G401 (cell line): ENCODE measurements at regions not wholly inside any gene's neighbourhood (a gene's known extent, or its start where the extent isn't known, plus 50 kb on each side); places are given as distances from the start of the nearest gene placed in this dataset.

ENCODE experiments used
- DNase-seq: peaks from one replicate; pipeline ENCODE4 v3.0.0-alpha.2; 2015; ENCODE audit warnings: low spot score
- in situ Hi-C: cut with HindIII; loops from 2 replicates; pipeline ENCODE4 v1.10.0; 2016; ENCODE audit warnings: low sequenced_read_pairs, mixed read lengths

DNA sequence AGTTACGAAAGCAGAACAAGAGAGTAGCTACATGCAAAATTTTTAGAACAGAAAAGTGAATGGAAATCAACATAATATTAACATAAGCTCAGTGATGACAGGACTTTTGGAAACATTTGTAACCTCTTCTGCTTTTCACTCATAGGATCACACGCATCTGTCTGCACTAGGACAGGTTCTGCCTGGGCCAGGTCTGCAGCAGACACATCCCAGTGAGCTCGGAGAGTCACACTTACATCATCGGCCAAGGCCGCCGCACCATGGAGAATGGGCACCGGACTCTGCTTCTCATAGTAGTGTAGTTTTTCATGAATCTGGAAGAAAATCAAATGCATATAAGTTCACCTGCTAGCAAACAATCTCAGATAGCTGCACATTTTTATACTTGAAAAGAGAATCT lies 150.9 kb upstream of the ODAD2 start:
- in situ Hi-C loops, result no loop called here

GRCh38 chr10:28147706-28148105 lies 148.8 kb upstream of the ODAD2 start:
- DNase-seq, result no peak
- in situ Hi-C loops, result no loop called here

More for the DNA sequence above, 150.9 kb upstream of the ODAD2 start:
- DNase-seq, result peak; percentile 51

DNA sequence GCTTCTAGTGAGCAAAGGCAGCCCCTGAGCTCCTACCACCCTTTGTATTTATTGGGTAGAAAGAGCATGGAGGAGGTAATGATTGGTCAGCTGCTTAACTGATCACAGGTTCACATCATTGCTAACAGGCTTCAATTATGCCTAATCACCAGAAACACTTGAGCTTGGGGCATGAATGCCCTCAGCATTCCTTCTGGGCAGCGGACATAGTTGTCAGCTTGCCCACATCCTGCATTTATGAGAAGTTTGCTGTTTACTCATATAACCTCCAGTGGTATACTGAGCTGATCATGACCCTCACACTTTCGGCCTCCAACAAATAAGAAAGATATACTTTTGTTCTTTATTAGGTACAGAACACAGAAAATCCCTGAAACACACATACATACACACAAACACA lies 140.3 kb upstream of the ODAD2 start:
- in situ Hi-C loops, result no loop called here
- DNase-seq, result no peak

DNA sequence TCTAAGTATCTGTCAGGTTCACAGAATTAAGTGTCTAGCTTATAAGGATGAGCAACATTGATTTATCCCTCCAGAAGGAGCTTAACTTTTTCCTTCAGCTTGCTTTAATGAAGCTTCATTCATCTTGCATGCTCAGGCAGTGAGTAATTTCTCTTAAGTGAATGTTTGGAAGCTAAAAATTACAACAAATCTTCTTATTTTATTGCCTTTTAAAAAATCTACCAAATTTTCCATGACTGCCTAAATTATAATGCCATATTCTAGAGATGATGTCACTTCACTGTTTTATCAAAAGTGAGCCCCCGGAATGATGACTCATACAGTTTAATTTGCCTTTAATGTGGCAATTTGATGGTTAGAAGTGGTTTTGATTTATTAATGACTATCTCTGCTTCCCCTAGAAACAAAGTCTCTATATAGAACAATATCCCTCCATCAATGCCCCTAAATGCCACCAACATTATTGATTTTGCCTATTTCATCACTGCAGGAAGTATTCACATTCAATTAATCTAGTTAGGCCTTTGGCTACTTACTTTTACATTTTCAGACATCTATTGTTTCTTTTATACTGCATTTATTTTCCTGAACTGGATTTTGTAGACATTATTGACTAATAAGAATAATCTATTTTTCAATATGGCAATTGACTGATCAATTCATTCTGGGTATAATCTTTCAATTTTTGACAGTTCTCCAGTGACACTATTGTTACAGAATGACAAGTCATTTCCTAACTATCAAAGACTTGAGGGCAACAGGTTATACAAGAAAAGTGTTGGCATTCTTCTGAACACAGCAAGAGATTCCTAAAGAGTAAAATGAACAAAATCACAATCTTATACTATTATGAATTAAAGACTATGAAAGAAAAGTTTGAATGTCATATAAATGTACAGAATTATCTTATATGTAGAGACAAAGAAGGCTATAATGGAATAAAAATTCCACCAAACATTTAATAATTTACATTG lies 139.3 kb upstream of the ODAD2 start:
- in situ Hi-C loops, result no loop called here

DNA sequence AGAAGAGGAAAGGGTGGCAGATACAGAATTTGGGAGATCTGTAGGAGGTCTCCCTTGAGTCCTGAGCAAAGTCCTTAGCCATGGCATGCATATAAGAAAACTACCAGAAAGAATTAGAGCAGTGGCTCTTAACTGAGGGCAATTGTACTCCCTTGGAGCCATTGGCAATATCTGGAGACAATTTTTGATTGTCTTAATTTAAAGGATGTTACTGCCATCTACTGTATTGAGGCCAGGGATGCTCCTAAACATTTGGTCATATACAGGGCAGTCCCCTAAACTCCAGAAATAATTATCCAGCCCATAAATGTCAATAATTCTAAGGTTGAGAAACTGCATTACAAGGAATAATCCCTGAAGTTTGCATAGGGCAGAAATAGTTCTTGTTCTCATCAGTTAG lies 136.4 kb upstream of the ODAD2 start:
- in situ Hi-C loops, result no loop called here
- no peak for DNase-seq

More for the DNA sequence above, 139.3 kb upstream of the ODAD2 start:
- DNase-seq, result no peak

DNA sequence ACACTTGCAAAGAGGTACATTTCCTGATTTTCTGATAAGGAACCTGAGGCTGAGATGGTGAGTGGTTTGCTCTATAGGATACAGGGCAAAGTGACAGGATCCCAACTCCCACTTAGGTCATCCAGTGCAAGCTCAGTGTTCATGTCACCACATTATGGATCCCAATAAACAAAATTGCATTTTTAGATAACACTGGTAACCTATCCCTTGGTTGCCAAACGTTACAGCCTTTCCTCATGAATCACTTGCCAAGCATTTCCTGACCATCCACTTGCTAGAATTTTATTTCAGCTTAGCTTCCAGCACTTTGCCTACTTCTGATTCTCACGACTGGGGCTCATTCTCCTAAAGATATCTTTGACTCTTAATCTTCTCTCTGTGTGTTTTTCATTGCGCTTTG lies 131.4 kb upstream of the ODAD2 start:
- no peak for DNase-seq
- in situ Hi-C loops, result no loop called here

DNA sequence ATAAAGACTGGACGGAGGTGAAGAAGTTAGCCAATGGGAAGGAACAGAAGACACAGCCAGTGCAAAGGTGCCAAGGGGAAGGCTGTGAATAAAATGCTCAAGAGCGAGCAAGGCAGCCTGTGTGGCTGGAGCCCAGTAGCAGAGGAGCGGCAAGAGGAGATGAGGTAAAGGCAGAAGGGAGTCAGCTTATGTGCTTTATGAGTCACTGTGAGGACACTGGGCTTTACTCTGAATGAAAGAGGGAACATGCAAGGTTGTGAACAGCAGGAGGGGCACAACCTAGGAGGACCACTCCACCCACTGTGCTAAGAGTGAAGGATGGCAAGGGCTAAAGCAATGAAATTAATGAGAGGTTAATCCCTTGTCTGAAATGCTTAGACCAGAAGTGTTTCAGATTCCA lies 129.0 kb upstream of the ODAD2 start:
- DNase-seq, result no peak
- in situ Hi-C loops, result no loop called here

DNA sequence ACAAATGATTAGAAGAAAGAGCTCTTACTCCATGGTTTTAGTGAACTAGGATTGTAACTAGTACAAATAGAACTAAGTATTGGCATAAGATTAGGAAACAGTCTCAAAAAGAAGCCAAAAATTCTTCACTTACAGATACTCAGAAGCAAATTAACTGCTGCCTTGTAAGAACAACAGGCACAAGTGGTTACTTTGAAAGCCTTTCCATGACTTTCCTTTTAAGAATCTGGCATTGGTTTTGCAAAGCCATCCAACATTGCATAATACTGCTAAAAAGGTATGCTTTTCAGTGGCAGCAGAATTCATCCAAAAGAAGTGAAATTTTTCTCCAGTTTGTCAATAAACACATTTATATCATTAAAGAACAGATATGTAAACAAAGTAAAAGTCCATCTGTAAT lies 126.8 kb upstream of the ODAD2 start:
- in situ Hi-C loops, result no loop called here
- DNase-seq, result no peak

GRCh38 chr10:28120795-28121194 lies 121.9 kb upstream of the ODAD2 start:
- in situ Hi-C loops, result no loop called here
- no peak for DNase-seq

DNA sequence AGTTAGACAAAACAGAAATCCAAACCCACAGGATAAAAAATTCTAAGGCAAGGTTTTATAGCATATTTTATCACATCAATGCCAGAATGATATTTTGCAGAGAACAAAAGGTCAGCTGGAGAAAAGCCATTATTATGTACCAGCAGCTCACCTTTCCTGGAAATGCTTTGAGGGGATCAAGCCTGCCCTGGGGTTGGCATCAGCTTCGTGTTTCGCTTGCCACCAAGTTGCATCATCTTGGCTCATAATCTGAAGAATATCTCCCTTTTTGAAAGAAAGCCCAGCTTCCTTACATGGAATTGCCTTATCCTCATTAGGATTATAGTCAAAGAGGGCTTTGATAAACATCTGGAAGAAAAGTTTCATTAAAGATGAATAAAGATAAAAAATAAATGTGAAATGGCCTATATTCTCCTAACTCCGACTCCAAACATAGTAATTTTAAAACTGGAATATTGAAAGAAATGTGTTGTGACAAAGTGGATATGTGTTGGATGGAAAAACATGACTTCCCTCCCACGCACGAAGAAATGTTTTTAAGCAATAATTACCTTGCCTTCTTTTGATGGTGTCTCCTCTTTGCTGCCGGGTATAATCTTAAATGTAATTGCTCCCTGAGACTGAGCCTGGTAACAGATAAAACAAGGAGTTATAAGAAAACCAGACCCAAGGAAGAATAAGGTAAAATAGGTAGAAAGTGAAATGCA lies 121.3 kb upstream of the ODAD2 start:
- peak; percentile 76 for DNase-seq
- in situ Hi-C loops, result no loop called here

DNA sequence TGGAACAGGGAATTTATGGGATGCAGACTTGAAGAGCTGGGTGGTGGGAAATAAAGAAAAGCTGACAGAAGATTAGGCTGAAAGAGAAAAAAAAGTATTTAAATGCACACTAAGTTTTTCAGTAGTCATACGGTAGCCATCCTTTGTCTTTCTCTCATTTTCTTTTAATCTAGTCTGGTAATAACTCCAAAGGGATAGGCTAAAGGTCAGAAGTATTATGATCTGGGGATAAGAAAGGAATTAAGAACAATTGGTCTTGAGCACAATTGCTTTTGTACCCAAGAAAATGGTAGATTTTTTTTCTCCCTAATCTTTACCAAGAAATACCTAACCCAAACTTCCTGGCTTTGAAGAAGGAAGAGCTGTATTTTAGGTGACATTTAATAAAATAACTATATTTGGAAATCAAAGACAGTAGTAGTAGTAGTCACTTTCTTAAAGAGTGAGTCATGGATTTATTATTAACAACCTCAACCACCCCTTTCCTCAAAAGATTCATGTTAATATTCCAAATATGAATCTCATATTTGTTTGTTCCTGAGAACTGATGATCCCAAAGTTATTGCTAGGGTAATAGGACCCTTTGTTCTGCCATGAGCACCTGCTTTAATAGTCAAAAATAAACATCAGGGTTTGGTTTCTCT lies 120.2 kb upstream of the ODAD2 start:
- no peak for DNase-seq
- in situ Hi-C loops, result no loop called here

DNA sequence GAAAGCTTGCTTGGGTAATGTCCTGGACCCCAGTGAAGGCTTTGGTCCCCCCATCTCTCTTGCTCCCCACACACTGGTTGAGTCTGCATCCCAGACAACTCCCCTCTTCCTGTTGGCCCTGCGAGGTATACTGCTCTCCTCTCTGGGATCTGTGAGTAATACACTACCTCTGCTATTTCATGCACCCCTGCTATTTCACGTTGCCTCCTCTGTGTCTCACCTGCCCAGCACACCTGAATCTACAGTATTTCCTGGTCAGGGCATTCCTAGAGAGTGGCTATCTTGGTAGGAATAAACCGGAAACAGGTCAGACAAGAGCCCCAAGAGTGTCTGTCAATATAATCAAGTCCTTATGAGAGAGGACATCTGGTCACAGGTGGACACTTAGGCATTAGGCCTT lies 114.3 kb upstream of the ODAD2 start:
- DNase-seq, result no peak
- in situ Hi-C loops, result no loop called here

DNA sequence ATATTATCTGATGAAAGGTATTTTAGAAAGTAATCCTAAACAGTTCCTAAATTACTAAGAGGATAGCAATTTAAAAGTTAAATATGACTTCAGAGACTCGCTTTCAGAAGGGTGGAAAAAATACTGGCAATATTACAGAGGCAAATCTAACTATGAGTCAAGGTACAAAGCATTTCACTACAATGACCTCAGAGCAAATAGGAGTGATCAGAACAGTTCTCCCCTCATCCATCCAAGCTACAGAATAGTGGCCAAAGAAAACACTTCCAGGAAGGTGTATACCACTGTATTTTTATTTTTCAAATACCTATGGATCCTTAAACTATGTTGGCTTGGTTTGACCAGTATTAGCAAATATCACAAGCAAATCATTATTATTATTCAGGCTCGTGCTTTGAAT lies 112.8 kb upstream of the ODAD2 start:
- in situ Hi-C loops, result no loop called here

DNA sequence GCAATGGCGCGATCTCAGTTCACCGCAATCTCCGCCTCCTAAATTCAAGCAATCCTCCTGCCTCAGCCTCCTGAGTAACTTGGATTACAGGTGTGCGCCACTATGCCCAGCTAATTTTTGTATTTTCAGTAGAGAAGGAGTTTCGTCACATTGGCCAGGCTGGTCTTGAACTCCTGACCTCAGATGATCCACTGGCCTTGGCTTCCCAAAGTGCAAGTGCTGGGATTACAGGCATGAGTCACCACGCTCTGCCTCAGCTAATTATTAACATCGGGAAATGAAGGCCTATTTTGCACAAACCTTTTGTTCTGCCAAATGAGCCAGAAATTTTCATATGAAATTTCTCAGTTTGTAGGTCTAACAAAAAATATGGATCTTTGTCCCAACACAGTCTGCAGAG lies 106.7 kb upstream of the ODAD2 start:
- in situ Hi-C loops, result no loop called here
- DNase-seq, result no peak

More for the DNA sequence above, 112.8 kb upstream of the ODAD2 start:
- DNase-seq, result no peak

- no peak for DNase-seq
- in situ Hi-C loops, result no loop called here
Measured at GRCh38 chr10:28097633-28098032, 98.8 kb upstream of the ODAD2 start.

- in situ Hi-C loops, result no loop called here
- no peak for DNase-seq
Measured at GRCh38 chr10:28095791-28096378, 97.0 kb upstream of the ODAD2 start.

DNA sequence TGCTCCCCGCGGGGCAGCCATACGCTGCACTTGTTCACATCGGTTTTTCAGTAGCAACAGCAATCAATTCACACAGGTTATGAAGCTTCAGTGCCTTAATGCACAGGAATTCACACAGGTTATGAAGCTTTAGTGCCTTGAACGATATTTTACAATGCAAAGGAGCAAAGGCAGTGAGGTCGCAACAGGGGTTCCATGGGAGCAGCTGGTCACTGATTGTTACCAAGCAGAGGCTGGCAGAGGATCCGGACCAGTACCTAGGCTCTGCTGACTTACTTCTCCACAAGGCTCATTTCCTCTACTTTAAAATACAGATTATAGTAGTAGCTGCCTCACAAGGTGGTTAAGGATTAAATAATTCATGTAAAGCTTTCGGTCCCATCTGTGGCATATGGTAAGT lies 95.2 kb upstream of the ODAD2 start:
- DNase-seq, result peak; percentile 60
- in situ Hi-C loops, result no loop called here

DNA sequence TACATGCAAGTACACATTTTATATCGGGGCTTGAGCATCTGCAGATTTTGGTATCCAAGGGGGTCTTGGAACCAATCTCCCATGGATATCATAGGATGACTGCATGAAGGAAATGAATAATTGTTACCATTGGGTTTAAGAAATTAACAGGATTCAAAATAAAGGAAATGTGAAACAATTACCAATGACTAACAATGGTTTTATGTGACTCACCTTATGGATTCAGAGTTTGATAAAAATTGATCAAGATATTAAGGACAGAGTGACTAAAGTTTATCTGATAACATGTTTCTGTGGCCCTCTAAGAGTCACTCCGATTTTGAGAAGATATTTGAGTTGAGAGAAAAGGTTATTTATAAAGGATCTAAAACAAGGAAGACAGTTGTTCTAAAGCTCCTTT lies 93.0 kb upstream of the ODAD2 start:
- in situ Hi-C loops, result no loop called here
- no peak for DNase-seq

DNA sequence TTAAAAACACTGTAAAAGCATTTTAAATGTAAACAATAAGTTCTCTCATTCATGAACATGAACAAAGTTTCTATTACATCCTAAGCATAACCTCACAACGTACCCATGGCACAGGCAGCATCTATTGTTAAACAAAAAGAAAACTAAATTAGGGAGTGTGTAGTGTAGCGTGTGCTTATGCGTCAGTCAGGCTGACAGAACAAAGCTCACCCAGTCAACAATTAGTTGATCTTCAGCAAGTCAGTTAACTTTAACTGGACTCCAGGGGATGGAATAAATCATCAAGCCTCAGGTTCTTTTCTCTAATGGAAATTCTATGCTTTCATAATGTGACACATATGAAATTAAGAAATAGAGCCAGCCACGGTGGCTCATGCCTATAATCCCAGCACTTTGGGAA lies 91.6 kb upstream of the ODAD2 start:
- in situ Hi-C loops, result no loop called here
- no peak for DNase-seq

DNA sequence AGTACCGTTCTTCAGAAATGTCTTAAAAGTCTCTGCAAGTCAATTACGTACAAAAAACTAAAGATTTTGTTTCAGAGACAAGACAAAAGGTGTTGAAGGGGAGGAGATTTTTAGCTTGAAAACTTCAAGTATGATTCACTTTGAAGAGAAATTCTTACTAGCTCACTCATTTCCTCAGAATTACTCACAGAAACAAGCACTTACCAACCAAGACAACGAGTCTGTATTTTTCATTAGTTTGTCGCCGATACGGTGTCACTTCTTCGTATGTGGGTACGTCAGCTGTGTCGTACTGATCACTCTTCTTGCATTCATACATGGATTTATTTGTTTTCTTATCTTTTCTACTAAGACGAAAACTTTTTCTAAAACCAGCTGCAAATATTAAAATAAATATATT lies 90.6 kb upstream of the ODAD2 start:
- in situ Hi-C loops, result no loop called here
- no peak for DNase-seq
